ENCODE measurements at regions not wholly inside any gene's neighbourhood (a gene's known extent, or its start where the extent isn't known, plus 50 kb on each side); places are given as distances from the start of the nearest gene placed in this dataset.

GRCh38 chr5:147072622-147073021, 162.2 kb upstream of the STK32A start:
- no peak overlapping the region for H3K4me3 ChIP-seq (ENCODE audit: low read depth, low read length, poor library complexity, severe bottlenecking)
- H3K4me1 ChIP-seq (ENCODE audit: insufficient read depth, low read length, severe bottlenecking) = no peaks in the 10 kb centered on the region
- no peak for TF ChIP-seq CTCF (IDR thresholded peaks at IDR 0.05; ENCODE audit: low read length)
- no peak for TF ChIP-seq EZH2 (IDR thresholded peaks at IDR 0.05; ENCODE audit: borderline replicate concordance, low read length)
- H3K9ac ChIP-seq (ENCODE audit: low read length) = no peak overlapping the region
- no peaks in the 10 kb centered on the region for H3F3A ChIP-seq (ENCODE audit: insufficient read depth, low read length)
- H3K27me3 ChIP-seq (ENCODE audit: insufficient read depth, low read length) = no peaks in the 10 kb centered on the region
- no peak overlapping the region for H3K27ac ChIP-seq (ENCODE audit: low read depth, low read length, poor library complexity, severe bottlenecking)
- no peak overlapping the region for H3K4me2 ChIP-seq (ENCODE audit: low read length)
- H3K9me3 ChIP-seq (ENCODE audit: low read length) = no peaks in the 10 kb centered on the region
- no peaks in the 10 kb centered on the region for H3K9me2 ChIP-seq (ENCODE audit: low read depth, low read length)
- no peaks in the 10 kb centered on the region for H4K20me1 ChIP-seq (ENCODE audit: insufficient read depth, low read length)
- no peak overlapping the region for H2AFZ ChIP-seq (ENCODE audit: low read length)
- no peaks in the 10 kb centered on the region for H3K36me3 ChIP-seq (ENCODE audit: insufficient read depth, low read length)
- H3K79me2 ChIP-seq (ENCODE audit: insufficient read depth, low read length) = no peaks in the 10 kb centered on the region

GRCh38 chr5:147073098-147073497, 161.7 kb upstream of the STK32A start:
- H2AFZ ChIP-seq (ENCODE audit: low read length) = no peak overlapping the region
- no peaks in the 10 kb centered on the region for H3K36me3 ChIP-seq (ENCODE audit: insufficient read depth, low read length)
- no peaks in the 10 kb centered on the region for H3K4me1 ChIP-seq (ENCODE audit: insufficient read depth, low read length, severe bottlenecking)
- H4K20me1 ChIP-seq (ENCODE audit: insufficient read depth, low read length) = no peaks in the 10 kb centered on the region
- no peaks in the 10 kb centered on the region for H3K27me3 ChIP-seq (ENCODE audit: insufficient read depth, low read length)
- H3K27ac ChIP-seq (ENCODE audit: low read depth, low read length, poor library complexity, severe bottlenecking) = no peak overlapping the region
- H3K4me2 ChIP-seq (ENCODE audit: low read length) = no peak overlapping the region
- H3K9ac ChIP-seq (ENCODE audit: low read length) = no peak overlapping the region
- H3K4me3 ChIP-seq (ENCODE audit: low read depth, low read length, poor library complexity, severe bottlenecking) = no peak overlapping the region
- no peaks in the 10 kb centered on the region for H3K9me2 ChIP-seq (ENCODE audit: low read depth, low read length)
- no peaks in the 10 kb centered on the region for H3K9me3 ChIP-seq (ENCODE audit: low read length)
- TF ChIP-seq EZH2 (IDR thresholded peaks at IDR 0.05; ENCODE audit: borderline replicate concordance, low read length) (no peak), CTCF (IDR thresholded peaks at IDR 0.05; ENCODE audit: low read length) (no peak)
- no peaks in the 10 kb centered on the region for H3K79me2 ChIP-seq (ENCODE audit: insufficient read depth, low read length)
- no peaks in the 10 kb centered on the region for H3F3A ChIP-seq (ENCODE audit: insufficient read depth, low read length)

GRCh38 chr5:147075187-147075586, 159.6 kb upstream of the STK32A start:
- H3K9me2 ChIP-seq (ENCODE audit: low read depth, low read length) = no peaks in the 10 kb centered on the region
- no peak overlapping the region for H3K9ac ChIP-seq (ENCODE audit: low read length)
- H2AFZ ChIP-seq (ENCODE audit: low read length) = no peak overlapping the region
- no peaks in the 10 kb centered on the region for H3K27me3 ChIP-seq (ENCODE audit: insufficient read depth, low read length)
- no peaks in the 10 kb centered on the region for H3K9me3 ChIP-seq (ENCODE audit: low read length)
- H3K4me3 ChIP-seq (ENCODE audit: low read depth, low read length, poor library complexity, severe bottlenecking) = no peak overlapping the region
- no peaks in the 10 kb centered on the region for H3K36me3 ChIP-seq (ENCODE audit: insufficient read depth, low read length)
- H3K79me2 ChIP-seq (ENCODE audit: insufficient read depth, low read length) = no peaks in the 10 kb centered on the region
- TF ChIP-seq EZH2 (IDR thresholded peaks at IDR 0.05; ENCODE audit: borderline replicate concordance, low read length) (no peak), CTCF (IDR thresholded peaks at IDR 0.05; ENCODE audit: low read length) (no peak)
- H3K4me2 ChIP-seq (ENCODE audit: low read length) = no peak overlapping the region
- no peaks in the 10 kb centered on the region for H3F3A ChIP-seq (ENCODE audit: insufficient read depth, low read length)
- H4K20me1 ChIP-seq (ENCODE audit: insufficient read depth, low read length) = no peaks in the 10 kb centered on the region
- no peak overlapping the region for H3K27ac ChIP-seq (ENCODE audit: low read depth, low read length, poor library complexity, severe bottlenecking)
- H3K4me1 ChIP-seq (ENCODE audit: insufficient read depth, low read length, severe bottlenecking) = no peaks in the 10 kb centered on the region

Measured in OCI-LY1 (cell line).